ENCODE measurements at regions not wholly inside any gene's neighbourhood (a gene's known extent, or its start where the extent isn't known, plus 50 kb on each side); places are given as distances from the start of the nearest gene placed in this dataset.

- TF ChIP-seq CTCF (conservative IDR thresholded peaks at IDR 0.05; ENCODE audit: low read depth, low read length) (no peak), EZH2 (IDR thresholded peaks at IDR 0.05; ENCODE audit: low read length, unreplicated experiment) (no peak), EZH2phosphoT487 (IDR thresholded peaks at IDR 0.05; ENCODE audit: borderline replicate concordance, low read length) (no peak)
Observed at GRCh38 chr6:144500892-144501291, 215.8 kb downstream of the UTRN start.

Measured in PC-3 (cell line).